ENCODE measurements at regions not wholly inside any gene's neighbourhood (a gene's known extent, or its start where the extent isn't known, plus 50 kb on each side); places are given as distances from the start of the nearest gene placed in this dataset.

DNA sequence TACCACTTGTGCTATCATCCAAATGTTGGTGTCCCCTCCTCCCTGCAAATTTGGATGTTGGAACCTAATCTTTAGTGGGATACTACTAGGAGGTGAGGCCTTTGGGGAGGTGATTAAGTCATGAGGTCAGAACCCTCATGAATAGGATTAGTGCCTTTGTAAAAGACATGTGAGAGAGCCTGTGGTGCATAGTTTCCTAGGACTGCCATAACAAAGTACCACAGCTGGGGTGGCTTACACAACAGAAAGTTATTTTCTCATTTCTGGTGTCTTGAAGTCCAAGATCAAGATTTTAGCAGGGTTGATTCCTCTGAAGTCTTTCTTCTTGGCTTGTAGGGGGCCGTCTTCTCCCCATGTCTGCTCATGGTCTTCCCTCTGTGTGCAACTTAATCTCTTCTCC is 562.6 kb upstream of the ARGLU1 start:
- Mint-ChIP-seq H3K27ac (no peak overlapping the region), H3K36me3 (ENCODE audit: low read depth) (no peaks in the 10 kb centered on the region), H3K4me1 (ENCODE audit: low read depth) (no peaks in the 10 kb centered on the region), H3K4me3 (no peak overlapping the region), H3K9me3 (peaks cover 8% of the 10 kb centered on the region), H3K27me3 (no peaks in the 10 kb centered on the region)
- Histone ChIP-seq H3K4me3 (ENCODE audit: low read length) (no peak overlapping the region), H3K36me3 (ENCODE audit: insufficient read depth, low read length) (no peaks in the 10 kb centered on the region), H3K4me1 (ENCODE audit: insufficient read depth, low read length) (no peaks in the 10 kb centered on the region), H3K27ac (ENCODE audit: low read depth in 1 of 2, low read length in 2 of 2) (no peak overlapping the region), H3K27me3 (ENCODE audit: control insufficient read depth in 1 of 2, insufficient read depth in 2 of 2, low read length in 2 of 2) (no peaks in the 10 kb centered on the region), H3K9me3 (ENCODE audit: control insufficient read depth in 1 of 2, insufficient read depth in 1 of 2, low read length in 2 of 2) (no peaks in the 10 kb centered on the region)
- TF ChIP-seq, protein P1, sequence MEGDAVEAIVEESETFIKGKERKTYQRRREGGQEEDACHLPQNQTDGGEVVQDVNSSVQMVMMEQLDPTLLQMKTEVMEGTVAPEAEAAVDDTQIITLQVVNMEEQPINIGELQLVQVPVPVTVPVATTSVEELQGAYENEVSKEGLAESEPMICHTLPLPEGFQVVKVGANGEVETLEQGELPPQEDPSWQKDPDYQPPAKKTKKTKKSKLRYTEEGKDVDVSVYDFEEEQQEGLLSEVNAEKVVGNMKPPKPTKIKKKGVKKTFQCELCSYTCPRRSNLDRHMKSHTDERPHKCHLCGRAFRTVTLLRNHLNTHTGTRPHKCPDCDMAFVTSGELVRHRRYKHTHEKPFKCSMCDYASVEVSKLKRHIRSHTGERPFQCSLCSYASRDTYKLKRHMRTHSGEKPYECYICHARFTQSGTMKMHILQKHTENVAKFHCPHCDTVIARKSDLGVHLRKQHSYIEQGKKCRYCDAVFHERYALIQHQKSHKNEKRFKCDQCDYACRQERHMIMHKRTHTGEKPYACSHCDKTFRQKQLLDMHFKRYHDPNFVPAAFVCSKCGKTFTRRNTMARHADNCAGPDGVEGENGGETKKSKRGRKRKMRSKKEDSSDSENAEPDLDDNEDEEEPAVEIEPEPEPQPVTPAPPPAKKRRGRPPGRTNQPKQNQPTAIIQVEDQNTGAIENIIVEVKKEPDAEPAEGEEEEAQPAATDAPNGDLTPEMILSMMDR (IDR thresholded peaks at IDR 0.05) = no peak
- intact Hi-C loops (cut with DNase I, micrococcal nuclease) = no loop called here
- DNase-seq (no peak), ATAC-seq (ENCODE audit: poor library complexity) (no peak)
- ChIA-PET CTCF (no interaction called here), POLR2A (no interaction called here)

DNA sequence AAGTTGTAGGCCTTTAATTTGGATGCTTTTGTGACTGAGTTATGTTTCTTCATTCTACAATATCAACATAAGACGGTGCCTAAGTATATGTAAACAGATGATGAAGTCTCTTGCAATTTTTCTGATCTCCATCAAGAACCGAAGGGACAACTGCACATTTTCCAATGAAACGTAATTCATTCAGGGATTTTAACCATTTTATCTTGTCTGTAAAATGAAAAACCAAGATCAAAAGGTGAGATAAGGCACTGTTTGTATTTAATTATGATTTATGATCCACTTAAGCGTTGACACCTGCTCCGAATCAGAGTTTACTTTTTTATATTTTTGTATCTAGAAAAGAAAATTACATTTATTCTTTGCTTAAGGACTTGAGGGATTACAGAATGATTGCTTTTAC is 556.8 kb upstream of the ARGLU1 start:
- intact Hi-C loops (cut with DNase I, micrococcal nuclease) = no loop called here
- no peak overlapping the region for H3K4me3 Mint-ChIP-seq
- Histone ChIP-seq H3K27me3 (ENCODE audit: control insufficient read depth in 1 of 2, insufficient read depth in 2 of 2, low read length in 2 of 2) (no peaks in the 10 kb centered on the region), H3K36me3 (ENCODE audit: insufficient read depth, low read length) (no peaks in the 10 kb centered on the region), H3K9me3 (ENCODE audit: control insufficient read depth in 1 of 2, insufficient read depth in 1 of 2, low read length in 2 of 2) (no peaks in the 10 kb centered on the region), H3K27ac (ENCODE audit: low read depth in 1 of 2, low read length in 2 of 2) (no peak overlapping the region), H3K4me1 (ENCODE audit: insufficient read depth, low read length) (no peaks in the 10 kb centered on the region), H3K4me3 (ENCODE audit: low read length) (no peak overlapping the region)
- no peaks in the 10 kb centered on the region for H3K27me3 Mint-ChIP-seq
- H3K9me3 Mint-ChIP-seq = no peaks in the 10 kb centered on the region
- H3K27ac Mint-ChIP-seq = no peak overlapping the region
- H3K36me3 Mint-ChIP-seq (ENCODE audit: low read depth) = no peaks in the 10 kb centered on the region
- H3K4me1 Mint-ChIP-seq (ENCODE audit: low read depth) = no peaks in the 10 kb centered on the region
- CTCF ChIA-PET = no interaction called here
- TF ChIP-seq, protein P1 (IDR thresholded peaks at IDR 0.05) = no peak
- ATAC-seq (ENCODE audit: poor library complexity) (no peak), DNase-seq (no peak)
- POLR2A ChIA-PET = no interaction called here

DNA sequence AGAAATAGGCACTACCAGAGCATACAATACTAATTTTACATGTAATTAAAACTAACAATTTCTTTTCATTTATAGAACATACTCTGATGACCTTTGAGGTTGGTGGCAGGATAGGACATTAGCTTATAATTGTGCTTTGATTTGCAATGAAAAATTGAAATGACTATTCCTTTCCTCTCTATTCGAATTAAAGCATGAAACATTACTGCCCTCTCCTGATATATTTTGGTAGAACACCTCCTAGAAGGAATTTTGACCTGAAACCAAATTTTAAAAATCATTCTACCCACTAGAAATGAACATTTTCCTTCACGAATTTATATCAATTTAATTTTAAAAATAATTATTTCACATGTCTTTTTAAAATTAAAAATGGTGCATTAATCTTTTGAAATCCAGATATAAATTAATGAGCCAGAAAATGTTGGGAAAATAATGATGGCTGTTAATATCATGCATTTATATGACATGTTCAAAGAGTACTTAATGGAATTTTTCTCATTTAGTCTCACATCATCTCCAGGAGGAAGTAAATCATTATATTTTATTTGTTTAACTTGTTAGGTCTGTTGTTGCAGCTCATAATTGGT is 556.3 kb upstream of the ARGLU1 start:
- H3K9me3 ChIP-seq (ENCODE audit: control insufficient read depth in 1 of 2, insufficient read depth in 1 of 2, low read length in 2 of 2) = no peaks in the 10 kb centered on the region
- TF ChIP-seq, protein P1 (IDR thresholded peaks at IDR 0.05) = no peak
- no peak overlapping the region for H3K27ac Mint-ChIP-seq

More for the DNA sequence above, 556.3 kb upstream of the ARGLU1 start:
- no peak for DNase-seq
- H3K9me3 Mint-ChIP-seq = no peaks in the 10 kb centered on the region
- H3K4me3 Mint-ChIP-seq = no peak overlapping the region
- H3K27ac ChIP-seq (ENCODE audit: low read depth in 1 of 2, low read length in 2 of 2) = no peak overlapping the region
- H3K36me3 ChIP-seq (ENCODE audit: insufficient read depth, low read length) = no peaks in the 10 kb centered on the region
- ChIA-PET CTCF (no interaction called here), POLR2A (no interaction called here)
- intact Hi-C loops (cut with DNase I, micrococcal nuclease) = no loop called here
- H3K4me1 ChIP-seq (ENCODE audit: insufficient read depth, low read length) = no peaks in the 10 kb centered on the region
- ATAC-seq (ENCODE audit: poor library complexity) = no peak
- no peaks in the 10 kb centered on the region for H3K36me3 Mint-ChIP-seq (ENCODE audit: low read depth)
- H3K27me3 ChIP-seq (ENCODE audit: control insufficient read depth in 1 of 2, insufficient read depth in 2 of 2, low read length in 2 of 2) = no peaks in the 10 kb centered on the region
- H3K27me3 Mint-ChIP-seq = no peaks in the 10 kb centered on the region
- no peaks in the 10 kb centered on the region for H3K4me1 Mint-ChIP-seq (ENCODE audit: low read depth)
- H3K4me3 ChIP-seq (ENCODE audit: low read length) = no peak overlapping the region

All from CD4-positive, alpha-beta T cell (primary cell).